ENCODE measurements at regions not wholly inside any gene's neighbourhood (a gene's known extent, or its start where the extent isn't known, plus 50 kb on each side); places are given as distances from the start of the nearest gene placed in this dataset.

- no peak overlapping the region for H3K4me2 ChIP-seq
- DNase-seq: no peak
- no peaks in the 10 kb centered on the region for H3F3A ChIP-seq (replicated peaks; ENCODE audit: insufficient read depth)
- no peak overlapping the region for H2AFZ ChIP-seq (ENCODE audit: low read depth)
- ChIA-PET POLR2A (no interaction called here), CTCF (interaction anchor here (1.1 kb wide), 1 partner anchor 92 kb away, joined by 4 read pairs; no protein-coding TSS in a partner anchor)
- no peaks in the 10 kb centered on the region for H4K20me1 ChIP-seq (ENCODE audit: insufficient read depth)
- 3% methylated on average over 1 of the region's 1 CpG for WGBS (ENCODE audit: low lambda C conversion rate)
- no peaks in the 10 kb centered on the region for H3K9me3 ChIP-seq
- H3K4me1 ChIP-seq (ENCODE audit: control insufficient read depth in 1 of 2, insufficient read depth in 2 of 2, low read depth in 1 of 2, low read length in 1 of 2): no peaks in the 10 kb centered on the region
- no peaks in the 10 kb centered on the region for H3K36me3 ChIP-seq (replicated peaks in 1 of 2; ENCODE audit: control insufficient read depth in 1 of 2, insufficient read depth in 2 of 2, low read length in 1 of 2)
- no peaks in the 10 kb centered on the region for H3K79me2 ChIP-seq (ENCODE audit: insufficient read depth)
- H3K27me3 ChIP-seq (ENCODE audit: insufficient read depth): no peaks in the 10 kb centered on the region
- TF ChIP-seq RAD21 (IDR thresholded peaks at IDR 0.05; ENCODE audit: low read length) (no peak), GABPA (IDR thresholded peaks at IDR 0.05; ENCODE audit: low read depth) (no peak), JUND (IDR thresholded peaks at IDR 0.05) (no peak), MAX (IDR thresholded peaks at IDR 0.05; ENCODE audit: low read depth) (no peak), RCOR1 (IDR thresholded peaks at IDR 0.05; ENCODE audit: low read length) (no peak), SMC3 (IDR thresholded peaks at IDR 0.05; ENCODE audit: low read depth, low read length) (no peak), ELF1 (IDR thresholded peaks at IDR 0.05) (no peak), FOXM1 (IDR thresholded peaks at IDR 0.05; ENCODE audit: low read depth) (no peak), RXRA (IDR thresholded peaks at IDR 0.05; ENCODE audit: borderline replicate concordance, low read depth) (no peak), TCF12 (IDR thresholded peaks at IDR 0.05) (no peak), CHD2 (IDR thresholded peaks at IDR 0.05; ENCODE audit: low read length, partially characterized antibody) (no peak), PBX3 (IDR thresholded peaks at IDR 0.05) (no peak), TEAD4 (IDR thresholded peaks at IDR 0.05; ENCODE audit: borderline replicate concordance, insufficient read depth) (no peak), YY1 (IDR thresholded peaks at IDR 0.05; ENCODE audit: low read depth) (no peak), USF2 (IDR thresholded peaks at IDR 0.05; ENCODE audit: borderline replicate concordance, low read depth, low read length) (no peak), TAF1 (IDR thresholded peaks at IDR 0.05; ENCODE audit: borderline replicate concordance, low read depth, low read length) (no peak)
- TF ChIP-seq, protein P1, sequence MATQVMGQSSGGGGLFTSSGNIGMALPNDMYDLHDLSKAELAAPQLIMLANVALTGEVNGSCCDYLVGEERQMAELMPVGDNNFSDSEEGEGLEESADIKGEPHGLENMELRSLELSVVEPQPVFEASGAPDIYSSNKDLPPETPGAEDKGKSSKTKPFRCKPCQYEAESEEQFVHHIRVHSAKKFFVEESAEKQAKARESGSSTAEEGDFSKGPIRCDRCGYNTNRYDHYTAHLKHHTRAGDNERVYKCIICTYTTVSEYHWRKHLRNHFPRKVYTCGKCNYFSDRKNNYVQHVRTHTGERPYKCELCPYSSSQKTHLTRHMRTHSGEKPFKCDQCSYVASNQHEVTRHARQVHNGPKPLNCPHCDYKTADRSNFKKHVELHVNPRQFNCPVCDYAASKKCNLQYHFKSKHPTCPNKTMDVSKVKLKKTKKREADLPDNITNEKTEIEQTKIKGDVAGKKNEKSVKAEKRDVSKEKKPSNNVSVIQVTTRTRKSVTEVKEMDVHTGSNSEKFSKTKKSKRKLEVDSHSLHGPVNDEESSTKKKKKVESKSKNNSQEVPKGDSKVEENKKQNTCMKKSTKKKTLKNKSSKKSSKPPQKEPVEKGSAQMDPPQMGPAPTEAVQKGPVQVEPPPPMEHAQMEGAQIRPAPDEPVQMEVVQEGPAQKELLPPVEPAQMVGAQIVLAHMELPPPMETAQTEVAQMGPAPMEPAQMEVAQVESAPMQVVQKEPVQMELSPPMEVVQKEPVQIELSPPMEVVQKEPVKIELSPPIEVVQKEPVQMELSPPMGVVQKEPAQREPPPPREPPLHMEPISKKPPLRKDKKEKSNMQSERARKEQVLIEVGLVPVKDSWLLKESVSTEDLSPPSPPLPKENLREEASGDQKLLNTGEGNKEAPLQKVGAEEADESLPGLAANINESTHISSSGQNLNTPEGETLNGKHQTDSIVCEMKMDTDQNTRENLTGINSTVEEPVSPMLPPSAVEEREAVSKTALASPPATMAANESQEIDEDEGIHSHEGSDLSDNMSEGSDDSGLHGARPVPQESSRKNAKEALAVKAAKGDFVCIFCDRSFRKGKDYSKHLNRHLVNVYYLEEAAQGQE (IDR thresholded peaks at IDR 0.05; ENCODE audit: low read depth, low read length): no peak
- TF ChIP-seq, protein P2, sequence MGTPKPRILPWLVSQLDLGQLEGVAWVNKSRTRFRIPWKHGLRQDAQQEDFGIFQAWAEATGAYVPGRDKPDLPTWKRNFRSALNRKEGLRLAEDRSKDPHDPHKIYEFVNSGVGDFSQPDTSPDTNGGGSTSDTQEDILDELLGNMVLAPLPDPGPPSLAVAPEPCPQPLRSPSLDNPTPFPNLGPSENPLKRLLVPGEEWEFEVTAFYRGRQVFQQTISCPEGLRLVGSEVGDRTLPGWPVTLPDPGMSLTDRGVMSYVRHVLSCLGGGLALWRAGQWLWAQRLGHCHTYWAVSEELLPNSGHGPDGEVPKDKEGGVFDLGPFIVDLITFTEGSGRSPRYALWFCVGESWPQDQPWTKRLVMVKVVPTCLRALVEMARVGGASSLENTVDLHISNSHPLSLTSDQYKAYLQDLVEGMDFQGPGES (IDR thresholded peaks at IDR 0.05; ENCODE audit: low read depth, low read length): no peak
- TF ChIP-seq, protein P3, sequence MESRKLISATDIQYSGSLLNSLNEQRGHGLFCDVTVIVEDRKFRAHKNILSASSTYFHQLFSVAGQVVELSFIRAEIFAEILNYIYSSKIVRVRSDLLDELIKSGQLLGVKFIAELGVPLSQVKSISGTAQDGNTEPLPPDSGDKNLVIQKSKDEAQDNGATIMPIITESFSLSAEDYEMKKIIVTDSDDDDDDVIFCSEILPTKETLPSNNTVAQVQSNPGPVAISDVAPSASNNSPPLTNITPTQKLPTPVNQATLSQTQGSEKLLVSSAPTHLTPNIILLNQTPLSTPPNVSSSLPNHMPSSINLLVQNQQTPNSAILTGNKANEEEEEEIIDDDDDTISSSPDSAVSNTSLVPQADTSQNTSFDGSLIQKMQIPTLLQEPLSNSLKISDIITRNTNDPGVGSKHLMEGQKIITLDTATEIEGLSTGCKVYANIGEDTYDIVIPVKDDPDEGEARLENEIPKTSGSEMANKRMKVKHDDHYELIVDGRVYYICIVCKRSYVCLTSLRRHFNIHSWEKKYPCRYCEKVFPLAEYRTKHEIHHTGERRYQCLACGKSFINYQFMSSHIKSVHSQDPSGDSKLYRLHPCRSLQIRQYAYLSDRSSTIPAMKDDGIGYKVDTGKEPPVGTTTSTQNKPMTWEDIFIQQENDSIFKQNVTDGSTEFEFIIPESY (IDR thresholded peaks at IDR 0.05; ENCODE audit: borderline replicate concordance, low read depth): no peak
- H3K9me2 ChIP-seq: no peaks in the 10 kb centered on the region
- H3K27ac ChIP-seq (ENCODE audit: low read depth in 2 of 2, low read length in 1 of 2): no peak overlapping the region
- H3K4me3 ChIP-seq (ENCODE audit: low read depth in 2 of 2, low read length in 1 of 2): no peak overlapping the region
- H3K9ac ChIP-seq: no peak overlapping the region
Measured at GRCh38 chr15:95168152-95168551, 936.8 kb downstream of the MCTP2 start.
